ENCODE measurements at regions not wholly inside any gene's neighbourhood (a gene's known extent, or its start where the extent isn't known, plus 50 kb on each side); places are given as distances from the start of the nearest gene placed in this dataset.

DNA sequence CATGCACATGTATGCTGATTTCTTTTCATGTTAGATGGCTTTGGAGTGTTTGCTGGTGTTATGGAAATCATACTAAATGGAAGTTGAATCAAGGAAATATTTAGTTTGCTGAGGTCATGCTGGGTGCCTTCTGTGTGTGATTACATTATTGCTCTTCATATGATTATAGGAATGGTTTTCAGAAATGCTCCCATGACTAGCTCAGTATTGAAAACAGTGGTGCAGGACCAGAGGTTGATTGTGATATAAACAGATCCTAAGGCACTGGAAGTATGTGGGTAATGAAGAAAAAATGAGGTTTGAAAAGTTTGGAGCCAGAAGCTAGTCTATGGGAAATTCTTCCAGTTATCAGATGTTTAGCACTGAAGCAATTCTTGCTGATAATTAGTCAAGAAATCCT is 693.1 kb downstream of the UTRN start:
- Histone ChIP-seq H3K27me3 (replicated peaks; ENCODE audit: control insufficient read depth, insufficient read depth, low read length) (no peaks in the 10 kb centered on the region), H3K4me3 (ENCODE audit: low read depth, low read length) (no peak overlapping the region), H3K4me1 (no peaks in the 10 kb centered on the region; the same call in 1 of the 2 replicates), H3K36me3 (ENCODE audit: control insufficient read depth, insufficient read depth, low read length) (no peaks in the 10 kb centered on the region), H3K9me3 (no peaks in the 10 kb centered on the region)
- peaks cover 3% of the 10 kb centered on the region for H3K27me3 Mint-ChIP-seq (ENCODE audit: insufficient read depth, unreplicated experiment)
- H3K36me3 Mint-ChIP-seq (ENCODE audit: insufficient read depth, unreplicated experiment) = no peaks in the 10 kb centered on the region
- H3K27ac Mint-ChIP-seq (ENCODE audit: unreplicated experiment) = no peak overlapping the region
- BruUV-seq (replicated peaks) = no TSS peak
- H3K9me3 Mint-ChIP-seq (ENCODE audit: unreplicated experiment) = peaks cover 9% of the 10 kb centered on the region
- no peak for TF ChIP-seq CTCF (IDR thresholded peaks at IDR 0.05; ENCODE audit: insufficient read depth in 1 of 2, low read depth in 1 of 2, low read length in 1 of 2, severe bottlenecking in 1 of 2, unreplicated experiment in 1 of 2)
- no peak overlapping the region for H3K4me3 Mint-ChIP-seq (ENCODE audit: unreplicated experiment)
- CTCF ChIA-PET = no interaction called here
- POLR2A ChIA-PET = no interaction called here
- no peaks in the 10 kb centered on the region for H3K4me1 Mint-ChIP-seq (ENCODE audit: low read depth, unreplicated experiment)
- intact Hi-C loops (cut with micrococcal nuclease; ENCODE audit: unreplicated experiment) = no loop called here
- no peak for DNase-seq

GRCh38 chr6:144986271-144986670 is 701.1 kb downstream of the UTRN start:
- no peak for DNase-seq
- Histone ChIP-seq H3K4me3 (ENCODE audit: low read depth, low read length) (no peak overlapping the region), H3K27me3 (replicated peaks; ENCODE audit: control insufficient read depth, insufficient read depth, low read length) (no peaks in the 10 kb centered on the region), H3K36me3 (ENCODE audit: control insufficient read depth, insufficient read depth, low read length) (no peaks in the 10 kb centered on the region), H3K4me1 (no peaks in the 10 kb centered on the region; the same call in 1 of the 2 replicates), H3K9me3 (no peaks in the 10 kb centered on the region; the same call in 1 of the 2 replicates)
- intact Hi-C loops (cut with micrococcal nuclease; ENCODE audit: unreplicated experiment) = no loop called here
- Mint-ChIP-seq H3K27ac (ENCODE audit: unreplicated experiment) (no peak overlapping the region), H3K27me3 (ENCODE audit: insufficient read depth, unreplicated experiment) (peaks cover 7% of the 10 kb centered on the region), H3K4me3 (ENCODE audit: unreplicated experiment) (no peak overlapping the region), H3K36me3 (ENCODE audit: insufficient read depth, unreplicated experiment) (no peaks in the 10 kb centered on the region), H3K4me1 (ENCODE audit: low read depth, unreplicated experiment) (peaks cover 10% of the 10 kb centered on the region), H3K9me3 (ENCODE audit: unreplicated experiment) (peaks cover 6% of the 10 kb centered on the region)
- no peak for TF ChIP-seq CTCF (IDR thresholded peaks at IDR 0.05; ENCODE audit: insufficient read depth in 1 of 2, low read depth in 1 of 2, low read length in 1 of 2, severe bottlenecking in 1 of 2, unreplicated experiment in 1 of 2)
- CTCF ChIA-PET = no interaction called here
- POLR2A ChIA-PET = no interaction called here
- no TSS peak for BruUV-seq (replicated peaks)

GRCh38 chr6:144989319-144990107 is 704.4 kb downstream of the UTRN start:
- ChIA-PET POLR2A (no interaction called here), CTCF (no interaction called here)
- no peak overlapping the region for H3K4me3 ChIP-seq (ENCODE audit: low read depth, low read length)
- H3K36me3 ChIP-seq (ENCODE audit: control insufficient read depth, insufficient read depth, low read length) = no peaks in the 10 kb centered on the region
- Mint-ChIP-seq H3K27ac (ENCODE audit: unreplicated experiment) (no peak overlapping the region), H3K4me3 (ENCODE audit: unreplicated experiment) (no peak overlapping the region), H3K27me3 (ENCODE audit: insufficient read depth, unreplicated experiment) (peaks cover 6% of the 10 kb centered on the region), H3K4me1 (ENCODE audit: low read depth, unreplicated experiment) (peaks cover 10% of the 10 kb centered on the region), H3K9me3 (ENCODE audit: unreplicated experiment) (no peaks in the 10 kb centered on the region), H3K36me3 (ENCODE audit: insufficient read depth, unreplicated experiment) (no peaks in the 10 kb centered on the region)
- no peaks in the 10 kb centered on the region for H3K9me3 ChIP-seq
- DNase-seq = no peak
- no peaks in the 10 kb centered on the region for H3K27me3 ChIP-seq (replicated peaks; ENCODE audit: control insufficient read depth, insufficient read depth, low read length)
- no peak for TF ChIP-seq CTCF (IDR thresholded peaks at IDR 0.05; ENCODE audit: insufficient read depth in 1 of 2, low read depth in 1 of 2, low read length in 1 of 2, severe bottlenecking in 1 of 2, unreplicated experiment in 1 of 2)
- no peaks in the 10 kb centered on the region; the same call in 1 of the 2 replicates for H3K4me1 ChIP-seq
- BruUV-seq (replicated peaks) = no TSS peak
- intact Hi-C loops (cut with micrococcal nuclease; ENCODE audit: unreplicated experiment) = no loop called here
